ENCODE measurements at regions not wholly inside any gene's neighbourhood (a gene's known extent, or its start where the extent isn't known, plus 50 kb on each side); places are given as distances from the start of the nearest gene placed in this dataset.

DNA sequence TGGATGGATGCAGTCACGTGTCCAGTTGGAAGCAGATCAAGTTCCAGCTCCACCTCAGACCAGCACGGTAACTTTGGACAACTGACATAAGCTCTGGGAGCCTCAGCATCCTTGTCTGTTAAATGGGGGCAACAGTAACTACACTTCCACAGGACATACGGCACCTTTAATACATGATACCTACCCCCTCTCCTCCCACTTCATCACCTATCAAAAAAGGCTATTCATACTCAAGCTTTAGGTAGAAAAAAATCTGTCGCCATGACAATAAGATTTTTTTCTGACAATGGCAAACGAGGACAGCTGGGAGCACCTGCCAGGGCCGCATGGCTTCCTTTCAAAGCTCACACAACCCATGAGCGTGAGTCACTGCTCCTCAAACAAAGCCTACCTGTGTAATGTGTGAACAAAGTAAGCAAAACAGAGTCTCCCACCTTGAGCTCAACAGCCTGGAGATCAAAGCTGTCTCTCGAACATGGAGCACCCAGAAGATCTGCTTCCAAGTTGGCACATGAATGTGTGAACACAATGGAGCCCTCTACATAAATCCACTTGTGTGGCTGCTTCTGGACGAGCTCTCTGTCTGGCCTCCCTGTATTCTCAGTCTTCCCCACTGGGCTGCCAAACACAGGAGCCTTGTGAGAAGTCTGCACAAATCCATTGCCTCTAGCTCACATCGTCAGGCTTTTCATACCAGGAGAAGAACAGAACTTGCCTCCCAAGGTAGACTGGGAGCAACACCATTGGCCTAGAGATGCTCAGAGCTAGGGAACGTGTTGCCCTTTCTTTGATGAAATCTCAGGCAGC lies 459.7 kb downstream of the SOX9 start:
- TF ChIP-seq CTCF (conservative IDR thresholded peaks at IDR 0.05; ENCODE audit: low read depth, low read length) (no peak), EZH2 (IDR thresholded peaks at IDR 0.05; ENCODE audit: borderline replicate concordance, low read depth, low read length, poor library complexity, severe bottlenecking) (no peak)

Measured in A673 (cell line).